CD14-positive monocyte (primary cell): ENCODE measurements at regions not wholly inside any gene's neighbourhood (a gene's known extent, or its start where the extent isn't known, plus 50 kb on each side); places are given as distances from the start of the nearest gene placed in this dataset.

Experiments used
- DNase-seq, 3 donors: peaks; one replicate each; pipeline ENCODE4 v3.0.0-alpha.2; 2011 to 2022
- H2AFZ ChIP-seq: 2 replicates; pipeline ENCODE4 v1.6.0; 2012; ENCODE audit warnings: mild to moderate bottlenecking, low read depth, low read length, inconsistent platforms; ENCODE audit not compliant: insufficient read depth, poor library complexity, severe bottlenecking
- H3K27ac ChIP-seq, 2 donors: 1 replicate in 1 of 2; 2 replicates in 1 of 2; pipeline ENCODE4 v1.5.1; 2012 to 2013; ENCODE audit warnings: low read length in 2 of 2, control low read depth in 1 of 2, inconsistent platforms in 1 of 2, low read depth in 1 of 2, mild to moderate bottlenecking in 1 of 2
- H3K27me3 ChIP-seq, 2 donors: one replicate each; pipeline versions ENCODE4 v1.6.0 to v1.6.1; 2011 to 2013; ENCODE audit warnings: low read length in 2 of 2; ENCODE audit not compliant: control insufficient read depth in 2 of 2, insufficient read depth in 2 of 2
- H3K36me3 ChIP-seq, 2 donors: replicated peaks in 1 of 2; 1 replicate in 1 of 2; 2 replicates in 1 of 2; pipeline versions ENCODE4 v1.5.1 to v1.6.1; 2012 to 2013; ENCODE audit warnings: low read length in 2 of 2, control low read depth in 1 of 2, inconsistent platforms in 1 of 2, mild to moderate bottlenecking in 1 of 2; ENCODE audit not compliant: insufficient read depth in 2 of 2, control insufficient read depth in 1 of 2
- H3K4me1 ChIP-seq, 2 donors: 1 replicate in 1 of 2; 2 replicates in 1 of 2; pipeline versions ENCODE4 v1.5.1 to v1.6.1; 2012 to 2013; ENCODE audit warnings: low read length in 2 of 2, control low read depth in 1 of 2, inconsistent platforms in 1 of 2, mild to moderate bottlenecking in 1 of 2, moderate library complexity in 1 of 2; ENCODE audit not compliant: insufficient read depth in 2 of 2, control insufficient read depth in 1 of 2
- H3K4me2 ChIP-seq: replicated peaks from 2 replicates; pipeline ENCODE3; 2012; ENCODE audit warnings: low read length, moderate library complexity, mild to moderate bottlenecking; ENCODE audit not compliant: poor library complexity, severe bottlenecking; ENCODE audit errors: extremely low read depth
- H3K4me3 ChIP-seq, 3 experiments: fragments of 200-600 bp in 1 of 3; sonication (generic) in 1 of 3; replicated peaks in 1 of 3; 1 replicate in 2 of 3; 2 replicates in 1 of 3; pipeline ENCODE4 v1.5.1; 2011 to 2013; ENCODE audit warnings: low read length in 3 of 3, mild to moderate bottlenecking in 3 of 3, control low read depth in 2 of 3, low read depth in 2 of 3, inconsistent platforms in 1 of 3, moderate library complexity in 1 of 3
- H3K79me2 ChIP-seq: 2 replicates; pipeline ENCODE4 v1.6.0; 2012; ENCODE audit warnings: mild to moderate bottlenecking, control low read depth, inconsistent platforms, low read length, moderate library complexity; ENCODE audit not compliant: insufficient read depth
- H3K9ac ChIP-seq: 2 replicates; pipeline ENCODE4 v1.6.0; 2017; ENCODE audit warnings: low read length, mild to moderate bottlenecking; ENCODE audit not compliant: insufficient read depth, poor library complexity, severe bottlenecking
- H3K9me3 ChIP-seq, 2 donors: replicated peaks in 1 of 2; 1 replicate in 1 of 2; 2 replicates in 1 of 2; pipeline versions ENCODE4 v1.5.1 to v1.6.1; 2012 to 2013; ENCODE audit warnings: low read length in 2 of 2, control low read depth in 1 of 2; ENCODE audit not compliant: control insufficient read depth in 1 of 2, insufficient read depth in 1 of 2
- H4K20me1 ChIP-seq: 2 replicates; pipeline ENCODE4 v1.6.0; 2012; ENCODE audit warnings: mild to moderate bottlenecking, low read length, control low read depth, moderate library complexity; ENCODE audit not compliant: insufficient read depth
- H3K27ac Mint-ChIP-seq, 7 donors: one replicate each; pipeline ENCODE4 v1.8.0; 2020; ENCODE audit warnings: mild to moderate bottlenecking in 7 of 7, mixed read lengths in 7 of 7, moderate library complexity in 6 of 7, inconsistent platforms in 2 of 7
- H3K27me3 Mint-ChIP-seq, 3 donors: one replicate each; pipeline ENCODE4 v1.8.0; 2021 to 2022; ENCODE audit warnings: low read depth in 3 of 3, mild to moderate bottlenecking in 3 of 3, mixed read lengths in 3 of 3, moderate library complexity in 3 of 3, inconsistent platforms in 1 of 3
- H3K36me3 Mint-ChIP-seq, 2 donors: one replicate each; pipeline ENCODE4 v1.8.0; 2020; ENCODE audit warnings: mixed read lengths in 2 of 2, inconsistent platforms in 1 of 2, mild to moderate bottlenecking in 1 of 2
- H3K4me1 Mint-ChIP-seq: one replicate; pipeline ENCODE4 v1.8.0; 2020; ENCODE audit warnings: mild to moderate bottlenecking, mixed read lengths
- H3K4me3 Mint-ChIP-seq, 2 donors: one replicate each; pipeline ENCODE4 v1.8.0; 2020; ENCODE audit warnings: mild to moderate bottlenecking in 2 of 2, mixed read lengths in 2 of 2, moderate library complexity in 1 of 2
- H3K9me3 Mint-ChIP-seq, 7 donors: one replicate each; pipeline ENCODE4 v1.8.0; 2020 to 2022; ENCODE audit warnings: mixed read lengths in 7 of 7, mild to moderate bottlenecking in 6 of 7, moderate library complexity in 6 of 7, inconsistent platforms in 2 of 7
- WGBS: methylation state at CpG from one replicate; pipeline ENCODE4 v1.1.5; 2013; ENCODE audit warnings: missing lambda C conversion rate; ENCODE audit not compliant: insufficient coverage; 5-methylcytosine and 5-hydroxymethylcytosine counted together
- intact Hi-C, 2 donors: fragments of 100-400 bp; cut with micrococcal nuclease; formaldehyde crosslinking; loops; one replicate each; pipeline versions ENCODE4 v1.15.0 to v1.15.1; 2023
- TF ChIP-seq, protein P1 (sequence below): fragments of 200-600 bp; IDR thresholded peaks from one replicate; pipeline ENCODE4 v1.8.0; 2022; ENCODE audit warnings: antibody characterized with exemption, mild to moderate bottlenecking

DNA sequence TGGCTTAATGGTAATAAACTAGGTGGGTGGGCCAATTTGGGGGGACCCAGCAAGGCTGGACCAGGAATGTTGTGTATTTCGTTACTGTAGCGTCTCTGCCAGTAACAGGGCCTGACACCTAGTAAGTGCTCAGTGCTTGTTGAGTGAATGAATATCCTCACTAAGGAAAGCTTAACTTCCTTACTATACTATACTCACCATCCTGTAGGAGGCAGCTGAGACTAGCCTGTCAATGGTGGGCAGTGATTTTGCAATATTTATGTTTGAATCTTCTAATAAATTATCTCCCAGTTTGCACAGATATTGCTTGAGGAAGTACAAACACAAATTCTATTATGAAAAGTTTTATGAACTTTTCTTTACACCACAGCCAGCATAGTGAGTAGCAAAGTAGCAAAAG is 370.7 kb upstream of the SYT4 start:
- no peaks in the 10 kb centered on the region for H3K4me1 Mint-ChIP-seq
- no peaks in the 10 kb centered on the region for H3K9me3 ChIP-seq
- no peak overlapping the region for H3K9ac ChIP-seq
- H3K4me2 ChIP-seq, result no peak overlapping the region
- H3K79me2 ChIP-seq, result no peaks in the 10 kb centered on the region
- H3K9me3 Mint-ChIP-seq, result peaks cover 0 to 6% (median 2%) of the 10 kb centered on the region in 7 donors
- DNase-seq, result no peak
- no peaks in the 10 kb centered on the region for H4K20me1 ChIP-seq
- H3K36me3 ChIP-seq, result no peaks in the 10 kb centered on the region
- no peaks in the 10 kb centered on the region for H3K27me3 ChIP-seq
- TF ChIP-seq, protein P1, sequence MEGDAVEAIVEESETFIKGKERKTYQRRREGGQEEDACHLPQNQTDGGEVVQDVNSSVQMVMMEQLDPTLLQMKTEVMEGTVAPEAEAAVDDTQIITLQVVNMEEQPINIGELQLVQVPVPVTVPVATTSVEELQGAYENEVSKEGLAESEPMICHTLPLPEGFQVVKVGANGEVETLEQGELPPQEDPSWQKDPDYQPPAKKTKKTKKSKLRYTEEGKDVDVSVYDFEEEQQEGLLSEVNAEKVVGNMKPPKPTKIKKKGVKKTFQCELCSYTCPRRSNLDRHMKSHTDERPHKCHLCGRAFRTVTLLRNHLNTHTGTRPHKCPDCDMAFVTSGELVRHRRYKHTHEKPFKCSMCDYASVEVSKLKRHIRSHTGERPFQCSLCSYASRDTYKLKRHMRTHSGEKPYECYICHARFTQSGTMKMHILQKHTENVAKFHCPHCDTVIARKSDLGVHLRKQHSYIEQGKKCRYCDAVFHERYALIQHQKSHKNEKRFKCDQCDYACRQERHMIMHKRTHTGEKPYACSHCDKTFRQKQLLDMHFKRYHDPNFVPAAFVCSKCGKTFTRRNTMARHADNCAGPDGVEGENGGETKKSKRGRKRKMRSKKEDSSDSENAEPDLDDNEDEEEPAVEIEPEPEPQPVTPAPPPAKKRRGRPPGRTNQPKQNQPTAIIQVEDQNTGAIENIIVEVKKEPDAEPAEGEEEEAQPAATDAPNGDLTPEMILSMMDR, result no peak
- no peak overlapping the region for H3K27ac Mint-ChIP-seq
- H3K4me3 Mint-ChIP-seq, result no peak overlapping the region
- no peak overlapping the region for H3K27ac ChIP-seq
- H3K4me1 ChIP-seq, result no peaks in the 10 kb centered on the region
- no peak overlapping the region for H2AFZ ChIP-seq
- no peaks in the 10 kb centered on the region for H3K36me3 Mint-ChIP-seq
- no peak overlapping the region for H3K4me3 ChIP-seq
- WGBS, result no CpG with 5 or more reads among the region's 2 CpGs
- H3K27me3 Mint-ChIP-seq, result no peaks in the 10 kb centered on the region
- intact Hi-C loops, result no loop called here

DNA sequence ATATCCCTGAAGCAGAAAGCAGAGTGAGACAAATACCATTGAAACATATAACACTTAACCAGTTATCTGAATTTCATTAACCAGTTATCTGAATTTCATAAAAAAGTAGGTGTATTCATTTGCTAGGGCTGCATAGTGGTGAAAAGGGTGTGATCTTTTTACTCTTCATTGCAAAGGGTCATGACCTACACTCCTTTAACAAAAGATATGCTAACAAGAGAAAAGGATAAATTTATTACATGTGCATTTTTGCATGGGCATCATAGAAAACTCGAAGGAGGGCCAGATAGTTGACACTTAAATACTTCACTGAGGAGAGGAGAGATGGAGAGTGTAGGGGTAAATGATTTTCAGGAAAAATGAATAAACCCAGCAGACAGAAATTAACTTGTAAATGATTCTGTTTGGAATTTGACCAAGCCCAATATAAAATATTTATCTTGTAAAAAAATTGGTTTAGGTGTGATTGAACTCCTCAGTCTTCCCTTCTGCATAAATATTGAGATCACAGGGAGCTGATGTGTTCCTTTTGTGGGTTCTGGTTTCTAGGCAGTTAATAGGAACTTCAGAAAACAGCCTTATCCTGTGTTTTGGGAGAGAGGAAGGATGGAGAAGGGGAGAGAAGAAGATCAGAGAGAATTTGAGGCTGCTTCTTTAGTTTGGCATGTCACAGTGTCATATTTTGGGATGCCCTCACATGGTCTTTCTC is 372.5 kb upstream of the SYT4 start:
- Histone ChIP-seq H3K4me2 (no peak overlapping the region), H3K4me1 (no peaks in the 10 kb centered on the region), H3K36me3 (no peaks in the 10 kb centered on the region), H2AFZ (no peak overlapping the region), H3K4me3 (no peak overlapping the region), H3K9ac (no peak overlapping the region), H3K27me3 (no peaks in the 10 kb centered on the region), H3K79me2 (no peaks in the 10 kb centered on the region), H4K20me1 (no peaks in the 10 kb centered on the region), H3K27ac (no peak overlapping the region), H3K9me3 (no peaks in the 10 kb centered on the region)
- no peaks in the 10 kb centered on the region for H3K36me3 Mint-ChIP-seq
- no peak overlapping the region for H3K27ac Mint-ChIP-seq
- no CpG with 5 or more reads among the region's 1 CpG for WGBS
- intact Hi-C loops, result no loop called here
- no peak for DNase-seq
- H3K4me3 Mint-ChIP-seq, result no peak overlapping the region
- TF ChIP-seq, protein P1, result no peak
- H3K27me3 Mint-ChIP-seq, result no peaks in the 10 kb centered on the region
- no peaks in the 10 kb centered on the region for H3K4me1 Mint-ChIP-seq
- peaks cover 0 to 6% (median 0%) of the 10 kb centered on the region in 7 donors for H3K9me3 Mint-ChIP-seq
